ENCODE measurements at regions not wholly inside any gene's neighbourhood (a gene's known extent, or its start where the extent isn't known, plus 50 kb on each side); places are given as distances from the start of the nearest gene placed in this dataset.
A peak's percentile ranks its signal among the peaks of the same experiment; 100 is the strongest.

- Histone ChIP-seq H3K36me3 (replicated peaks in 1 of 2; ENCODE audit: control insufficient read depth in 1 of 2, insufficient read depth in 2 of 2, low read length in 2 of 2) (no peaks in the 10 kb centered on the region), H3K9ac (ENCODE audit: insufficient read depth, low read length, poor library complexity, severe bottlenecking) (no peak overlapping the region), H3K27me3 (ENCODE audit: control insufficient read depth in 2 of 2, insufficient read depth in 2 of 2, low read length in 2 of 2) (no peaks in the 10 kb centered on the region), H3K27ac (ENCODE audit: low read depth in 1 of 2, low read length in 2 of 2) (no peak overlapping the region), H3K9me3 (replicated peaks in 1 of 2; ENCODE audit: control insufficient read depth in 1 of 2, insufficient read depth in 1 of 2, low read length in 2 of 2) (no peaks in the 10 kb centered on the region), H4K20me1 (ENCODE audit: insufficient read depth, low read length) (no peaks in the 10 kb centered on the region), H3K79me2 (ENCODE audit: insufficient read depth, low read length) (no peaks in the 10 kb centered on the region), H3K4me3 (replicated peaks in 1 of 3; ENCODE audit: low read depth in 2 of 3, low read length in 3 of 3) (no peak overlapping the region), H3K4me2 (replicated peaks; ENCODE audit: extremely low read depth, low read length, poor library complexity, severe bottlenecking) (no peak overlapping the region), H3K4me1 (ENCODE audit: control insufficient read depth in 1 of 2, insufficient read depth in 2 of 2, low read length in 2 of 2) (peaks cover 9 to 18% of the 10 kb centered on the region in 2 donors), H2AFZ (ENCODE audit: insufficient read depth, low read depth, low read length, poor library complexity, severe bottlenecking) (no peak overlapping the region)
- TF ChIP-seq CTCF (IDR thresholded peaks at IDR 0.05), result no peak
- Mint-ChIP-seq H3K9me3 (peaks cover 0 to 6% (median 0%) of the 10 kb centered on the region in 7 donors), H3K27me3 (ENCODE audit: low read depth in 3 of 3) (peaks cover 0 to 7% (median 0%) of the 10 kb centered on the region in 3 donors), H3K4me3 (no peak overlapping the region), H3K27ac (no peak overlapping the region), H3K4me1 (peaks cover 14% of the 10 kb centered on the region), H3K36me3 (no peaks in the 10 kb centered on the region)
- no peak for DNase-seq
- intact Hi-C loops (cut with micrococcal nuclease), result loop anchor here in 1 of 2 donors (10.0 kb wide), 1 partner anchor 72 kb away; no protein-coding TSS in a partner anchor
- WGBS (ENCODE audit: insufficient coverage), result no CpG with 5 or more reads among the region's 1 CpG
Observed at GRCh38 chrX:40943093-40943641, 142.1 kb upstream of the USP9X start.

GRCh38 chrX:40945361-40945713, 139.9 kb upstream of the USP9X start:
- Histone ChIP-seq H4K20me1 (ENCODE audit: insufficient read depth, low read length) (no peaks in the 10 kb centered on the region), H3K4me3 (replicated peaks in 1 of 3; ENCODE audit: low read depth in 2 of 3, low read length in 3 of 3) (no peak overlapping the region), H3K36me3 (replicated peaks in 1 of 2; ENCODE audit: control insufficient read depth in 1 of 2, insufficient read depth in 2 of 2, low read length in 2 of 2) (no peaks in the 10 kb centered on the region), H3K79me2 (ENCODE audit: insufficient read depth, low read length) (no peaks in the 10 kb centered on the region), H3K27ac (ENCODE audit: low read depth in 1 of 2, low read length in 2 of 2) (peak overlapping the region in 1 of 2 donors; percentile 52), H3K4me2 (replicated peaks; ENCODE audit: extremely low read depth, low read length, poor library complexity, severe bottlenecking) (peak overlapping the region; percentile 29), H3K27me3 (ENCODE audit: control insufficient read depth in 2 of 2, insufficient read depth in 2 of 2, low read length in 2 of 2) (no peaks in the 10 kb centered on the region), H2AFZ (ENCODE audit: insufficient read depth, low read depth, low read length, poor library complexity, severe bottlenecking) (no peak overlapping the region), H3K4me1 (ENCODE audit: control insufficient read depth in 1 of 2, insufficient read depth in 2 of 2, low read length in 2 of 2) (peaks cover 9 to 18% of the 10 kb centered on the region in 2 donors), H3K9ac (ENCODE audit: insufficient read depth, low read length, poor library complexity, severe bottlenecking) (no peak overlapping the region), H3K9me3 (replicated peaks in 1 of 2; ENCODE audit: control insufficient read depth in 1 of 2, insufficient read depth in 1 of 2, low read length in 2 of 2) (no peaks in the 10 kb centered on the region)
- Mint-ChIP-seq H3K4me1 (peaks cover 14% of the 10 kb centered on the region), H3K27ac (peak overlapping the region; percentile 21 to 86 (median 71)), H3K9me3 (peaks cover 0 to 4% (median 0%) of the 10 kb centered on the region in 7 donors), H3K4me3 (no peak overlapping the region), H3K36me3 (no peaks in the 10 kb centered on the region), H3K27me3 (ENCODE audit: low read depth in 3 of 3) (peaks cover 0 to 7% (median 0%) of the 10 kb centered on the region in 3 donors)
- WGBS (ENCODE audit: insufficient coverage), result no CpG with 5 or more reads among the region's 5 CpGs
- peak; percentile 50 to 84 (median 77) for DNase-seq
- intact Hi-C loops (cut with micrococcal nuclease), result loop anchor here in 1 of 2 donors (10.0 kb wide), 1 partner anchor 69 kb away; no protein-coding TSS in a partner anchor
- no peak for TF ChIP-seq CTCF (IDR thresholded peaks at IDR 0.05)
